Thoracic aorta (tissue), 2 donors: ENCODE measurements at regions not wholly inside any gene's neighbourhood (a gene's known extent, or its start where the extent isn't known, plus 50 kb on each side); places are given as distances from the start of the nearest gene placed in this dataset.

Experiments used
- ATAC-seq: fragments of 150-250 bp; one replicate; pipeline ENCODE4 v1.8.0; 2017; ENCODE audit warnings: low read depth; ENCODE audit not compliant: insufficient number of reproducible peaks, low FRiP score
- DNase-seq: peaks from one replicate; pipeline ENCODE4 v3.0.0-alpha.2; 2020; ENCODE audit warnings: low spot score
- H3K27ac ChIP-seq, 2 donors: fragments of 200-600 bp; sonication (generic); 1 replicate in 1 of 2; 2 replicates in 1 of 2; pipeline ENCODE4 v1.5.1; 2016; ENCODE audit warnings: mild to moderate bottlenecking in 2 of 2, moderate library complexity in 2 of 2
- H3K27me3 ChIP-seq: fragments of 200-600 bp; sonication (generic); replicated peaks from 2 replicates; pipeline ENCODE4 v1.6.0; 2016; ENCODE audit warnings: mild to moderate bottlenecking; ENCODE audit not compliant: insufficient read depth
- H3K36me3 ChIP-seq: fragments of 200-600 bp; sonication (generic); one replicate; pipeline ENCODE4 v1.5.1; 2016
- H3K4me1 ChIP-seq, 2 donors: fragments of 200-600 bp; sonication (generic); 1 replicate in 1 of 2; 2 replicates in 1 of 2; pipeline versions ENCODE4 v1.5.1 to v1.6.0; 2016; ENCODE audit warnings: low read depth in 2 of 2, mild to moderate bottlenecking in 1 of 2; ENCODE audit not compliant: control insufficient read depth in 1 of 2
- H3K4me3 ChIP-seq: fragments of 200-600 bp; sonication (generic); 2 replicates; pipeline ENCODE4 v1.5.1; 2016; ENCODE audit warnings: mild to moderate bottlenecking
- H3K9me3 ChIP-seq: fragments of 200-600 bp; sonication (generic); 2 replicates; pipeline ENCODE4 v1.5.1; 2016
- CTCF ChIP-seq: fragments of 200-600 bp; sonication (generic); IDR thresholded peaks from one replicate; pipeline ENCODE4 v1.5.1; 2019; ENCODE audit warnings: antibody characterized with exemption

DNA sequence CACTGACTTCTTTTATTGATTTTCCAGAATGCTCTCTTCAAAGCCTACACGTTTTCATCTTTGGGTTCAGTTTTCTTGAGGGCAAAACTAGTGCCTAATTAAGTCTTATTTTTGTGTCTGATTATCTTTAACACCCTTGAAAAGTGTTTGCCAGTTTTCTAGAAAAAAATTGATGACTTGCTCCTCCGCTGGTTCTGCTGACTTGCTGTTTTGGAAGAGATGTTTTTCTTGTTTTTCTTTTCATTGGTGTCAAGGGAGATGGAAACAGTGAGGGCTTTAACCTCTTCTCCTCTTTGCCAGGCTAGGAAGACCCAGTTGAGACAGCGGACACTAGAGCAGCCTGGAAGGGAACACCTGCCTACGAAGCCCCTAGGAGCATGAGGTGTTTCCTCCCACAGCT is 123.7 kb upstream of the EEPD1 start:
- H3K27ac ChIP-seq, result no peak overlapping the region
- no peaks in the 10 kb centered on the region for H3K36me3 ChIP-seq
- DNase-seq (no peak), ATAC-seq (no peak)
- no peak for TF ChIP-seq CTCF
- H3K4me1 ChIP-seq, result peaks cover 0 to 6% of the 10 kb centered on the region in 2 donors
- H3K27me3 ChIP-seq, result no peaks in the 10 kb centered on the region
- no peaks in the 10 kb centered on the region for H3K9me3 ChIP-seq
- no peak overlapping the region for H3K4me3 ChIP-seq

DNA sequence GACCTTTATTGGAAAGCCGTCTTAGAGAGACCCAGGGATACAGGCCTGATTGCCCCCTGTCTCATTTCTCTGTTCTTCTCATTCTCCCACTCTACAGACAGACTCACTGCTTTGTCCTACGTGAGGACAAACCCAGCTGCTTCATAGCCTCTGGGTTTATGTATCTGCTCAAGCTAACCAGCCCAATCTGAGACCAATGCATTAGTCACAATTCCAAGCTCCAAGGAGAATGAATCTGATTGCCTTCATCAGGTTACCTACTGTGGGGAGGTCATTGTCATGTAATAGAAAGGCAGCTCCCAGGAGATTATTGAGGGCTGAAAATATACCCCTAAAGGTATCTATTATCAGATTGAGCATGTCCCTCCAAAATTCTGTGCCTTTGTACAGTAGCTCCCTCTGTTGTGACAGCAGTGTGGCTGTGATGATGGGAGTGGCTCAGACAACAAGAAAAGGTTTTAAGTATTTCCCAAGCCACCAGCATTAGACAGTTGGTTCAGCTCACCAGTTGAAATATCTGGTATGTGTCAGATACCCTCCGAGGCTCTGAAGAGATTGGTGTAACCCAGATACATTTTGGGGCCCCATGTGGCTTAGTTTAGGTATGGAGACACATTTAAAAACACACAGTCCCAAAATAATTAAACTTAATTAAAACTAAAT is 123.1 kb upstream of the EEPD1 start:
- Histone ChIP-seq H3K27me3 (no peaks in the 10 kb centered on the region), H3K4me3 (no peak overlapping the region), H3K27ac (no peak overlapping the region), H3K9me3 (no peaks in the 10 kb centered on the region), H3K36me3 (no peaks in the 10 kb centered on the region), H3K4me1 (peaks cover 0 to 8% of the 10 kb centered on the region in 2 donors)
- TF ChIP-seq CTCF, result no peak
- no peak for ATAC-seq
- no peak for DNase-seq

GRCh38 chr7:36032361-36032818 is 120.7 kb upstream of the EEPD1 start:
- no peak for TF ChIP-seq CTCF
- peaks cover 8 to 32% of the 10 kb centered on the region in 2 donors for H3K4me1 ChIP-seq
- H3K4me3 ChIP-seq, result no peak overlapping the region
- H3K9me3 ChIP-seq, result no peaks in the 10 kb centered on the region
- ATAC-seq, result no peak
- DNase-seq, result no peak
- no peaks in the 10 kb centered on the region for H3K27me3 ChIP-seq
- no peak overlapping the region for H3K27ac ChIP-seq
- no peaks in the 10 kb centered on the region for H3K36me3 ChIP-seq

DNA sequence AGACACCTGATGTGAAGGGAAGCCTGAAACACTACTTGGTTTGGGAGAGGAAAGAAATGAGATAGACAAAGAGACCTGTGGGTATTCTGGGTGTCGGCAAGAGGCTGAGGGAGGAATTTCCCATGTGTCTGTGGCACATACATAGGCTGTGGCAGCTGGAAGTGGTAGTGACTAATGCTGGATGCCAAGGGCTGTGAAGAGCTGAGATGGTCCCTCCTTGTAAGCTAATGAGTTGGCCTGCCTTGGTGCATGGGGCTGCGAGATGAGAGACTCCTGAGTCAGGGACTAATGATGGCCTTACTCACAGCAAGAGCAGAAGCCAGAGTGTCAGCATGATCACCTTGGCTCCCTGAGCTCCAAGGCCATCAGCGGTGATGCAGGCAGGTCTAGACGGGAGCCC is 119.0 kb upstream of the EEPD1 start:
- TF ChIP-seq CTCF, result no peak

DNA sequence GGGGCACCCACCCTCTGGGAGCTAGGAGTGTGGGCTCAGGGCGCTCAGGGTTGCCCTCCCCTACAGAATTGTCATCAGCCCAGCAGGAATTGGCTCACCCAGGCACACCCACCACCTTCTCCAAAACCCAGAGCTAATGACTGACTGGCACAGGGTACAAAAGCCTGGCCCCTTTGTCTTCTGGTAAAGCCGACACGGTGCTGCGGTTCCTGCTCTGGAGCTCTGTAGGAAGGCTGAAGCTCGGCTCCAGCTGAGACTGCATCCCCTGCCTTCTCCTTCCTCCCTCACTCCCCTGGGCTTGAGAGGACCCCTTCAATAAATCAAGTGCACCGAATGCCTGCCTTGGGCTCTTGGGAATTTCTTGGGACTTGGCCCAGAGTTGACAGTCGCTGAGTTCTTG is 117.9 kb upstream of the EEPD1 start:
- no peak for TF ChIP-seq CTCF
- DNase-seq (no peak), ATAC-seq (no peak)
- Histone ChIP-seq H3K9me3 (no peaks in the 10 kb centered on the region), H3K36me3 (no peaks in the 10 kb centered on the region), H3K27ac (no peak overlapping the region), H3K4me3 (no peak overlapping the region), H3K4me1 (peaks cover 10 to 41% of the 10 kb centered on the region in 2 donors), H3K27me3 (no peaks in the 10 kb centered on the region)

More for the DNA sequence above, 119.0 kb upstream of the EEPD1 start:
- no peak overlapping the region for H3K27ac ChIP-seq
- ATAC-seq (no peak), DNase-seq (no peak)
- H3K27me3 ChIP-seq, result no peaks in the 10 kb centered on the region
- no peaks in the 10 kb centered on the region for H3K36me3 ChIP-seq
- H3K4me3 ChIP-seq, result no peak overlapping the region
- H3K9me3 ChIP-seq, result no peaks in the 10 kb centered on the region
- peaks cover 10 to 41% of the 10 kb centered on the region in 2 donors for H3K4me1 ChIP-seq
